Stimulated activated CD8-positive, alpha-beta memory T cell treated with anti-CD3 and anti-CD28 coated beads, Interleukin-12 subunit alpha, Interleukin-12 subunit beta, amount 100 ng/mL, for 24 hours (primary cell): ENCODE measurements at regions not wholly inside any gene's neighbourhood (a gene's known extent, or its start where the extent isn't known, plus 50 kb on each side); places are given as distances from the start of the nearest gene placed in this dataset.

ENCODE experiments used
- DNase-seq: peaks from one replicate; pipeline ENCODE4 v3.0.0-alpha.2; 2020; ENCODE audit errors: extremely low read depth

DNA sequence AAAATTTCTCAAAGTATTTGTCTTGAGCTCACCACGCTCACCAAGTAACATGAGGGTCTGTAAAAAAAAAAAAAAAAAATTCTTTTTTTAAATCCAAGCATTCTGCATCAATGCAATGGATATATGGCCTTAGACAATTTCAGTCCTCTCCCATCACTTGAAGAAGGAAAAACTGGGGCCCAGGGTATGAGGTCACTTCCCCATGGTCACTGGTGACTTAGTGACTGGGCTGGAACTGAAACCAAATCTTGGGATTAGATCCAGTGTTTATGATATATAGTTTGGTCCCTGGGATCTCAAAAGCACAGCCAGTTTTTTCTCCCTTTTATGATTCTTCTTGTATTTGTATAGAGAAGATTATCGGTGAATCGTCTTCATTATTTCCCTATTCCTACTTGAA lies 477.9 kb upstream of the TNP1 start:
- DNase-seq = no peak

DNA sequence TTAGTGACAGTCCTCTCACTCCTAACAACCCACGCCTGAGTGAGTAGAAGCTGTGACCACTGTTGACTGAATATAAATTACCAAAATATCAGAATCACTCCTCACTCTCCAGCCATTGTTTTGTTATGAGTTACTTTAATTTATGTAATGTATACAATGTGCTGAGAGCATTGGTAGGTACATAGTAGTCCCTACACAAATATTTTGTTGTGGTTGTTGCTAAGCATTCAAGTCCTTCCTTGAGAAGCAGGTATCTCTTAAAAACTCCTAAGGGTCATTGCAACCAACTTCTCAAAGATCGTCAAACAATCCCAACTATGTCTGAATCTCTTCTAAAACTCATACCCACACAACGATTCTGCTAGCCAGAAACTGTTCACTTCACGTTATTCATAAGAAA lies 476.8 kb upstream of the TNP1 start:
- no peak for DNase-seq

DNA sequence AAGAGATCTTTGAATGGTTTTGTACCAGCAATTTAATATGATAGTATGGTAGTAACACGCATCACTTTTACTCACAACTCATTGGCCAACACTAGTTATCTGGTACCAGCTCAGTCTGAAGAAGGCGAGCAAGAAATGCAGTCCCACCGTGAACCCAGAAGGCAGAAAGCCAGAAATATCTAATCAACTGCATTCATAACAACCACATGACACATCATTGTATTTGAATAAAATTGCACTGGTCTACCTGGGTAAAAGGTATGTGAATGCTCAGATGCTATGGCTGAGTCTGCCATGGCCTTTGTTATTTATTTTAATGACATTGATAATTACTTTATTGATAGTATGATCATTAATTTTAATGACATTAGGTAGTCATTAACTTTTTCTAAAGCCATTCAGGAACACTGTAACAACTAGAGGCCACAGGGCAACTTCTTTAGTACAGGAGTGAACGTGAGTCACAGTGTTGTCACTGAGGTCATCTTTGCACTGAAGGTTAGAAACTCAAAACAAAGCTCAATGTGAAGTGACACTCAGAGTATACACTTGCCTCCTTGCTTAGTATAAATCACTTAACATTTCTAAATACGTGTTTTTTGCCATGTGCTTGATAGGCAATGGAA lies 475.6 kb upstream of the TNP1 start:
- DNase-seq = no peak

DNA sequence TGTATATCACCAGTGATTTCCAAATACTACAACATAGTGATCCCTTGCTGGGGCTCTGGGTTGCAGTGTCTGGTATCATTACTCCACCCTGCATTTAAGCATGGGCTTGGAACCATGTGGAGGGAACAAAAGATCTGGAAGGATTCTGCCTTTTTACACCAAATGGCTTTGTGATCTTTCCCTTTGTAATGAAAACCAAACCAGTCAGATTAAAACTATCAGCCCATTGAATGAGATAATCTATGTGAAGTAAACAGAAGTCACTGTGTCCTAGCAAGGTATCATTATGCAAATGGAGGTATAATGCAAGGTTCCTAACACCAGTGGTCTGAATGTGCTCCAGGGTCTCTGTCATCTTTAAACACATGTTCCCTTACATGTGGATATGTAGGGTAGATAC lies 474.7 kb upstream of the TNP1 start:
- DNase-seq = no peak

DNA sequence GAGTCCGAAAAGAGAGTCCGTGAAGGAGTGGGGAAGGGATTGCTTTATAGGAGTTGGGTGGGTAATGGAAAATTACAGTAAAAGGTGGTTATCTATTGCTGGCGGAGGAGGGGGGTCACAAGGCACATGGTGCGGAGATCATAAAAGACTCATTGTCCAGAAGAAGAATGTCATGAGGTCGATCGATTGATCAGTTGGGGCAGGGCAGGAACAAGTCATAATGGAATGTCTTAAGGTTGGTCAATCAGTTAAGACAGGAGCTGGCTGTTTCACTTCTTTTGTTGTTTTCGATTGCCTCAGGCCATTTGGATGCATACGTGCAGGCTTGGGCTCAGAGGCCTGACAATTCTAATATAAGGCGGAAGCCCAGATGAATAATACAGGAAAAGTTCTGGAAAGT lies 473.0 kb upstream of the TNP1 start:
- no peak for DNase-seq

DNA sequence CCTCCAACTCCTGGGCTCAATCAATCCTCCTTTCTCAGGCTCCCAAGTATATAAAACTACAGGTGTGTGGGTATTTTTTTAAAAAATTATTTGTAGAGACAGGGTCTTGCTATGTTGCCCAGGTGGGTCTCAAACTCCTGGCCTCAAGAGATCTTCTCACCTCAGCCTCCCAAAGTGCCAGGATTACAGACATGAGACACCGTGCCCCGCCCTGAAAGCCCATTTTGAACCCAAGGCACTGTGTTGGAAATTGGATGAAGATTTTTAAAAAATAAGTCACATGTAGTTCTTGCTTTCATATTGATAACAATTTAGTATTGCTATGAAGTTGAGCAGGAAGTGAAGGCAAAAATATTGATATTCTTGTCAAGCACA lies 472.5 kb upstream of the TNP1 start:
- no peak for DNase-seq

DNA sequence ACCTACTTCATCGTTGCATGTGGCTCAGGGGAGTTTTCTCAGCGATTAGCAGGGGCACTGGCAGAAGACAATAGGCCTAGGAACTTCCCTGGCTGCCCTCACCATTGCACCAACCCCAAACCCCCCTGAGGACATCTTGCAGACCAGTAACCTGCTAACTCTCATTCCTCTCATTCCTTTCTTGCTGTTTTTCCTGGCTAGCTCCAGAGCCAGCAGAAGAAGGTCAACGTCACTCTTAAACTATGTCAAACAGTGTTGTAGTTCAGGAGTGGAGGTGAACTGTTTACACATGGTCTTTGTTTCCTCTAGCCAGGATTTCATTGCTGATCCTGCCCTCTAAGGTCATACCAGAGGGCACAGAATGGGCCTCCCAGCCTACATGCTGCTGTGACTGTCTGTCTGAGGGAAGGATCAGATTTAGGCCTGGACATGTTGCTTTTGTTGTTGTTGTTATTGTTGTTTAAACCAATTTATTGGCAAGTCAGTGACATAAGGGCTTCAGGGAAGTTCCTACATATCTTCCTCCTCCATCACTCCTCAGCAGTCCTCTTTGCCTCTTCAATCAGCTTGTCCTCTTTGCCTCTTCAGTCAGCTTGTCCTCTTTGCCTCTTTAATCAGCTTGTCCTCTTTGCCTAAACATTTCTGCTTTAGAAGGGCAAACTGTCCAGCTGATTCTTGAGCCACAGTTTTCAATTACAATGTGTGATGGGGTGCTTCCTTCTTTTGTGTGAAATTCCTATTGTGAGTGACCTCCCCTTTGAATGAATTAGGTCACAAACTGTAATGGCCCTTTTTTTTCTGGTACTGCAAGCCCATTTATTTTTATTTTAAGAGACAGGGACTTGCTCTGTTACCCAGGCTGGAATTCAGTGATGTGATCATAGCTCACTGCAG lies 471.9 kb upstream of the TNP1 start:
- no peak for DNase-seq

DNA sequence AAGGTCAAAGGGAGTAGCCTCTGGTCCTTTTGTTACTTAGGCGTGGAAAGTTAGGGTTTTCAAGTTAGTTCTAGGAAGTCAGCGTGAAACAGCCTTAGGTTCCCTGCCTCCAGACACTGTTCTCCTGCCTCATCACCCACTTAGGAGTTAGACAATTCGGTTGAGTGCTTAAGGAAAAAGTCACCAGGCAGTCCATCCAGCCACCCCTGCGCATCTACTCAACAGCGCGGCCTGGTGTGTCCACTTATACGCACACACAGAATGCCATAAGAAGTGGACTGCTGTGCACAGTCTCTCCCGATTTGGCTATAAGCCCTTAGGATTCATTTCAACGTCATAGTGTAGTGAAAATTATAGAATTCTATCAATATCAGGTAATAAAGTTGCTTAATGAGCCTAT lies 470.8 kb upstream of the TNP1 start:
- DNase-seq = no peak

DNA sequence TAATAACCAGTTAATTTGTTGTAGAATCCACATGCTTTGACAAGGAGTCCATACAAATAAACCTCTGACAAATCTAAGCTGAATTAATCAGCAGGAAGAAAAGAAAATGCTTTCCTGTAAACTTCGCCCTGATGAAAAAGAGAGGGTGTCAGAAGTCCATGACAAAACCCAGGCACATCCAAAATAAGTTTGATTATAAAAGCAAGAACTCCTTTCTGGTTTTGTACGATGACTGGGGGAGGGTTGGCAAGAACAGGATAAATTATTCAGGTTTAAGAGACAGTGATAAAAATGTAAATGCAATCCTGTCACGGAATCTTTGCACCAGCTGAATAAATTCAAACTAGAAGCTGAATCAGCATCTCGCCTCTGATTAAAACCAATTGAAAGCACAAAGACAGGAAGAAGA lies 469.2 kb upstream of the TNP1 start:
- no peak for DNase-seq

DNA sequence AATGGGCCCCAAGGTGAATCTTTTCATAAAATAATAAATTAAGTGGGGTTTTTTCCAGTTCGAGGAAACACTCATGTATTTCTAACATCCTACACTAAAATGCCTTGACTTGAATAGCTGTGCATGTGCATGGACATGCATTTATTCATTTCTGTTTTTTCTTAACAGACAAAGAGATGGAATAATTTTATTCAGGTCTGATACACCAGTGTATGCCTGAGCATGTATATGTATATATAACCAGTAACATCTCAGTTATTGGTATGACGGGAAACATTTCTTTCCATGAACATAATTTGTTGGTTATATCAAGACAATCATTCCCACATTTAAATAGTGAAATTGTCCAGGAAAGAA lies 468.7 kb upstream of the TNP1 start:
- no peak for DNase-seq

DNA sequence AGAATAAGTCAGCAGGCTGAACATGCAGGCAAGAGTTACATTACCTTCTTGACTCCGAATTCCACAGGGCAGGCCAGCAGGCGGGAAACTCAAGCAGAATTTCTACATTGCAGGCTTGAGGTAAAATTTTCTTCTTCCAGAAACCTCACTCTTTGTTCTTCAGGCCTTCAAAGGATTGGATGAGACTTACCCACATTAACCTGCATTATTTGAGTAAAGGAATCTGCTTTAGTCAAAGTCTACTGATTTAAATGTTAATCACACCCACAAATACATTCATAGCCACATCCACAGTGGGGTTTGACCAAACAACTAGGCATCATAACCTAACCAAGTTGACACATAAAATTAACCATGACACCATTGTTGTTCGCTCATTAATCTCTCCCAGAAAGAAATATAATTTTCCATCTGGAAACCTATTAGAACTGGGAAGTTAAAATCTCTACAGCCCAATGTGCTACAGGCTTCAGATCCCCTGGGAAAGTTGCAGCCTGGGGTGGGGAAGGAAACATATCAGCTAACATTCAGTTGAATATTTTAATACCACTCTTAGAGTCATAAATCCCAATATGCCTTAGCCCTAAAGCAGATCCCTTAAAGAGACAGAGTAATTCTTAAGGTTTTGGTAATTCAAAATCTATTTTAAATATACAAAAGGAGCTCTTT lies 468.2 kb upstream of the TNP1 start:
- DNase-seq = no peak

DNA sequence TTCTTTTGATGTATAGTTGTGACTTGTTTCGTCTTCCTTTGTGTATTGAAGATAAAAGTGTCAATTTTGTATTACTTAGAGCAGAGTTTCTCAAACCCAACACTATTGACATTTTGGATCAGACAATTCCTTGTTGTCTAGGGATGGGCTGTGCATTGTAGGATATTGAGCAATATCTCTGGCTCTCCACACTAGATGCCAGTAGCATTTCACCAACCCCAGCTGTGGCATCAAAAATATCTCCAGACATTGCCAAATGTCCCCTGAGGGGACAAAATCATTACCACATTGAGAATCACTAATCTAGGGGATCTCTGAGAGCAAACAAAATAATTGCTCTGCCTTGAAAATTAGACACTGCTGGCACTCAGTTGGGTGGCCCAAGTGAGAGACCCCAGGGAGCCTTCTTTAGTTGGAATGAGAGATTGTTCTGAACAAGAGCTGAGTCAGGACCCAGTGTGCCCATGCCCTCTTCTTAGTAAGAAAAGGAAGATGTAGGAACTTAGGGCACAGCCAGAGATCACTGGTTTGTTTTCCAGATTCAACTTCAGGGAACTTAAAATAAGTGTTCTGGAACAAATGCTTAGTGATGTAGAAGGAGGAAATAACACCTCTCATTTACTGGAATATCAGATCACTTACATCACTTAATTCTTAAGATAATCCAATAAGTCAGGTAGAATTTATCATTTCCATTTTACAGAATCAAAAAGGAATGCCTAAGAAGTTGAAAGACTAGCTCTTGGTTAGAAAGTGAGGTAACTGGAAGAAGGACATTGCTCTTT lies 466.6 kb upstream of the TNP1 start:
- no peak for DNase-seq

DNA sequence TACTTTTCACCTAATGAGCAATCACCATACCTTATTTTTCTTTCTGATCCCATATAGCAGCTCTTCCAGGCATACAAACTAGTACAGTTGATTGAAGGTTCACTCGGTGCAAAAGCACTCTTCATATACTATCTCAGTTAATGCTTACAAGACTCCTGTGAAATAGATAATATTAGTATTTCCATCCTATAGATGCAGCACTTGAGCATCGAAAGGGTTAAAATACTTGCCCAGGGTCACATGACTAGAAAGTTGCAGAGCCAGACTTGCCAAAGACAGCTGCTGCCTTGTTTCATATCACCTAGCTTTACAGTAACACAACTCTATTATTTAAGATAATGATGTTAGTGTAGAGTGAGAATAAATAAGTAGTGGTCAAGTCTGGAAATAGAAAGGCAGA lies 466.0 kb upstream of the TNP1 start:
- DNase-seq = no peak

DNA sequence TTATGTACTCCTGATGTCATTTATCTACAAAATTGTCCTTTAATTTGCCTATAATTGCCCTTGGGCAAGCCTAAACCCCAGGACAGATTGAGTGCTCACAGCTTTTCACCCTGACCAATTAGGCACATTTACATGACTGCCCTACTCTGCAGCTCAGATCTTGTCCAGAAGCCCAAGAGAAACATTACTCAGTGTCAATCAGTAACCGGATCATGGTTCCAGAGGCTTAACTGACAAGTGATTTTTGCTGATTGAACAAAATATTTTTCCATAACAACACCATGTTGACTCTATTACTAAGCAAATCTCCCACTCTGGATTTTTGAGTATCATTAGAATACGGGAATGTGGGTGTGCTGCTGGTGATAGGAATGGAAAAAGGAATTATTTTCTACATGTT lies 465.4 kb upstream of the TNP1 start:
- DNase-seq = no peak

DNA sequence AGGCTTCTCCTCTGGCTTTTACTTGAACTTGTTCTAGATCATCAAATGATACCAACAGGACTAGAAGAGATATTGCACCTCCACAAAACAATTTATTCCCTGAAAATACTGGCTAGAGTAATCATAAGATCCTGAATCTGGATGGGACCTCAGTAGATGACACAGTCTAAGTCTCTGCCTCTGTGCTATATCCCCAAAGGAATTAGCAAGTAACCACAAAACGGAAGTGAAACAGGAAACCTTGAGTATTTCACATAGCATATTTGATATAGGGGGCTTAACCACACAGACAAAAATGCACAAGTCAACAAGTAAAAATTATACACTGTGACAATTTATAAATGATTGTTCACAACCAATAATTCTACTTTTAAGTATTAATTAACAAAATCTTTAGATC lies 456.9 kb upstream of the TNP1 start:
- no peak for DNase-seq

DNA sequence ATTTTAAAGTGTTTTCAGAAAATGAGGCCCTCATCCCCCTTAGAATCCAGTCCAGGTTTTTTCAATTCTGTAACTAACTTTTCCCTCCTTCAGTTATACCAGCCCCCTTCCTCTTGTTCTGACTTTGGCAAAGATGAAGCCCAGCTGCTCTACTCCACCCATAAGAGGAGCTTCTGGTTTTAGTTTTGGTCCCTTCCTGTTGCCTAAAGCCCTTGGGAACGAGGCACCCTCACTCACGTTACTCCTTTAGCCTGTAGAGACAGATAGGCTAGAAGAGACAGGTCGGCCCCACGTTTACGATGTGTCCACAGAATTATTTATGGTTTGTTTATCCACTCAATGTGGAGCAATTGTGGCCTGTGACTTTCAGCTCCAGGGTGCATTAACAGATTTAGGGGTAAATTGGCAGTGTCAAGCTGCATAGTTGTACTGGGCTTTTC lies 454.2 kb upstream of the TNP1 start:
- DNase-seq = no peak

DNA sequence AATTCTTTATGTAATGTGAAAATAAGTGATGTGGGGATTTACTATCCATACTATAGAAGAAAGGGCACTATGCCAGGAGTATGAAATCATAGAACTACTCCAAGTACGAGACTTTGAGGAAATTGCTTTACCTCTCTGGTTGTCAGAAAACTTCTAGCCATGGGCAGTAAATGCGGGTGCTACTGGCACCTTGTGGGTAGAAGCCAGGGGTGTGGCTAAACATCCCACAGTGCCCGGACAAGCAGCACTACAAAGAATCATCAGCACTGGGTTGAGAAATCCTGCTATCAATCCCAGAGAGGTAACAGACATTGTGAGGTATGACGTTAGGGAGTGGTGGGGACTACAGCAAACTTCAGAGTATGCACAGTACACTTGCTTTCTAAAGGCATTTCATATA lies 453.5 kb upstream of the TNP1 start:
- DNase-seq = no peak

DNA sequence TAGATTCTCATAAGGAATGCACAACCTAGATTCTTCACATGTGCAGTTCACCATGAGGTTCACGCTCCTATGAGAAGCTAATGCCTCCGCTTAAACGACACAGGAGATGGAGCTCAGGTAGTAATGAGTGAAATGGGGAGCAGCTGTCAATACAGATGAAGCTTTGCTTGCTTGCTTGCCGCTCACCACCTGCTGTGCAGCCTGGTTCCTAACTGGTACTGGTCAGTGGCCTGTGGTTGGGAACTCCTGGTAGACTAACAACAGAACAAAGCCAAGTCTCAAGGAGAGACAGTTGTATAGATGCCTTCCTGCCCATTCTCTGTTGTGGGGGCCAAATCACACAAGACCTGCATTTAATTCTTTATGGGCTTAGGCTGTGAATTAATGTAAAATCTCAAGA lies 449.2 kb upstream of the TNP1 start:
- no peak for DNase-seq

DNA sequence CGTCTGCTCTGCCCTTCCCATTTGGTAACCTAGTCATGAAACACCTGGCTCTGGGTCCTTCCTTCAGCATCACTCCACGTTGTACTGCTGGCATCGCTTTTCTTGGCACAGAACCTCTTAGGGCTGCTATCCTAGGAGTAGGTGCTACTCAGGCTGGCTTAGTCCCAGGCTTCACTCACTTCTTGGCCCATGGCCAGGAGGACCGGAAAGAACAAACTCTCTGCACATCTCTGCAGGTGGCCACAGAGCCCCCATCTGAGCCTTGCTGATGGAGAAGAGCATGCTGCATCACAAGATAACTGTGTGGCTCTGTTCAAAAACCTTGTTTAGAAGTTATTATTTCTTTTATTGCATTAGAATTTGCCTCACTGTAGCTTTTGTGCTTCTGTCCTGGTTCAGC lies 447.2 kb upstream of the TNP1 start:
- no peak for DNase-seq

DNA sequence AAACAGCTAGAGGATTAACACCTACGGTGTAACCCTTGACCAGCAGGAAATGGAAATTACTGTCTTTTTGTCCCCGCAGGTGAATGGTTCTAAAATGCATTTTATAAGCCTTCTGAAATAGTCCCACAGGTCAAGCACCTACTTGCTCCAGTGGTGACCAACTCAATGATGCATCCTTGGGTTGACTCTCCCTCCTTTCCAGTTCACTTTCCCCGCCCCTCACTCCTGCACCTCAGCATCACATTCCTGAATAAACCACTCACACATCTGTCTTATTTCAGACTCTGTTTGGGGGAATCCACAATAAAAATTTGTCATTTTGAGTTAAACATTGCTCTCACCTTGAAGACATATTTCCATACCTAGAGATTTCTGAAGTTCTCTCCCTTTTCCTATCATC lies 446.0 kb upstream of the TNP1 start:
- no peak for DNase-seq

DNA sequence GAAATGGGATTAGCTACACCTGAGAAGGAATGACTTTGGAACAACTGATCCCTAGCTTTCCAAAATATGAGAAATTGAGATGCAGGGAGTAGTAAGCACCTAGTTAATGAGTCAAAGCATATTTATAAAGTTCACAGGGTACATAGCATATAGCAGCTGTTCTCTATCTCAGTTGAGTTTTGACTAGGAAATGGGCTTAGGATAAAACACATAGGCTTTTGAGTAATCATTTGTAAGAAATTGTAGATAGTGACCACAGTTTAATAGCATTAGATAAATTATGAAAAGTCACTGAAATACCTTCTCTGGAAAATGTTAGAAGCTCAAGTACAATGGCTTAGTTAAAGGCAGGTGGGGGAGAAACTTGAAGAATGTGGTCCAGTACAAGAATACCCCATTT lies 444.7 kb upstream of the TNP1 start:
- no peak for DNase-seq

DNA sequence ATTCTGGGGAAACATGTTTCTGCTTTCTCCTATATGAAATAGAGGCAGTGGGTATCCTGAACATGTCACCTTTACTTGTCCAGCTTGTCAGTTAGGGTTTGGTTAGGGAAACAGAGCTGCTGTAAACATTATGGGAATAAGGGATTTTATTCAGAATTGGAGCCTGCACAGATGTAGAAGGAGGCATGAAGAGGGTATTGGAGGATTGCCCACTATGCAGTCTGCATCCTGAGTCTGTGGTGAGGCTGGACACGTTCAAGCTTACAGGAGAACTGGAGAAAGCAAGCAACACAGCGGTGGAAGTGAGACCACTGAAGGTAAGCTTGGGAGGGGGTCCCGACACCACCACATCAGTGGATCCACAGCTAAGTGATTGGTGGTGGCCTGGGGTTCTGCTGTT lies 443.0 kb upstream of the TNP1 start:
- DNase-seq = no peak
